A549 (cell line): ENCODE measurements at regions not wholly inside any gene's neighbourhood (a gene's known extent, or its start where the extent isn't known, plus 50 kb on each side); places are given as distances from the start of the nearest gene placed in this dataset.

ENCODE experiments used
- ATAC-seq, 2 experiments: fragments of 200-7000 bp in 1 of 2; fragments of >200 bp in 1 of 2; cut with Nextera tagmentation in 1 of 2; cut with Tn5 transposase in 1 of 2; 3 replicates each; pipeline versions ENCODE4 v1.8.0 to v1.9.1; 2018 to 2020; ENCODE audit warnings: mild to moderate bottlenecking in 1 of 2, moderate library complexity in 1 of 2
- CTCF ChIA-PET: fragments of 300-600 bp; sonication (Branson Sonifier 250); formaldehyde crosslinking; extraction: SDS; loops from one replicate; lab custom pipeline; 2021; ENCODE audit warnings: antibody characterized with exemption, inconsistent platforms; lab: Yijun Ruan, JAX
- POLR2A ChIA-PET: fragments of 350-600 bp; formaldehyde crosslinking; extraction: SDS; loops from one replicate; lab custom pipeline; 2021; ENCODE audit warnings: antibody characterized with exemption, inconsistent platforms; lab: Yijun Ruan, JAX
- DNase-seq, 2 experiments: peaks; one replicate each; pipeline versions ENCODE4 v3.0.0 to v3.0.0-alpha.2; 2011 to 2016; ENCODE audit warnings: low read depth in 1 of 2, low spot score in 1 of 2
- FAIRE-seq: peaks from 2 replicates; lab custom pipeline; 2011; peaks lifted over from hg19 to GRCh38; lab: Jason Lieb, UNC
- H3K27ac ChIP-seq, 2 experiments: fragments of >200 bp; sonication (Bioruptor Twin); formaldehyde crosslinking; 3 replicates each; pipeline ENCODE4 v1.5.1; 2016 to 2017
- H3K4me1 ChIP-seq: fragments of >200 bp; sonication (Bioruptor Twin); formaldehyde crosslinking; 3 replicates; pipeline ENCODE4 v1.6.1; 2016
- H3K4me2 ChIP-seq: fragments of >200 bp; sonication (Bioruptor Twin); formaldehyde crosslinking; 3 replicates; pipeline ENCODE4 v1.6.1; 2016
- H3K4me3 ChIP-seq: fragments of >200 bp; sonication (Bioruptor Twin); formaldehyde crosslinking; 3 replicates; pipeline ENCODE4 v1.5.1; 2016
- H3K9me3 ChIP-seq: fragments of >200 bp; sonication (Bioruptor Twin); formaldehyde crosslinking; 3 replicates; pipeline ENCODE4 v1.6.1; 2016
- CBX2 ChIP-seq: fragments of 200-600 bp; sonication (generic); IDR thresholded peaks from 2 replicates; pipeline ENCODE4 v1.6.1; 2016; ENCODE audit warnings: low read depth, mild to moderate bottlenecking, borderline replicate concordance
- CHD2 ChIP-seq: fragments of 150-350 bp; IDR thresholded peaks from 2 replicates; pipeline ENCODE4 v1.6.1; 2014; ENCODE audit warnings: low read length; ENCODE audit not compliant: partially characterized antibody
- EHF ChIP-seq: fragments of 250-450 bp; sonication (Bioruptor Pico); IDR thresholded peaks from 2 replicates; pipeline ENCODE4 v1.5.0; 2020; ENCODE audit warnings: mild to moderate bottlenecking
- EHMT2 ChIP-seq: fragments of 200-600 bp; sonication (generic); IDR thresholded peaks from 2 replicates; pipeline ENCODE4 v1.6.1; 2016; ENCODE audit warnings: antibody characterized with exemption, low read depth, mild to moderate bottlenecking, moderate library complexity
- ESRRA ChIP-seq: fragments of 150-350 bp; IDR thresholded peaks from 2 replicates; pipeline ENCODE4 v1.6.1; 2014; ENCODE audit warnings: mild to moderate bottlenecking, low read length, borderline replicate concordance
- HMGXB4 ChIP-seq: fragments of 250-450 bp; sonication (Bioruptor Pico); IDR thresholded peaks from 2 replicates; pipeline ENCODE4 v1.5.0; 2021; ENCODE audit warnings: mild to moderate bottlenecking, moderate library complexity, borderline replicate concordance
- HOXB13 ChIP-seq: fragments of 250-450 bp; sonication (Bioruptor Pico); IDR thresholded peaks from 2 replicates; pipeline ENCODE4 v1.5.0; 2020; ENCODE audit warnings: low read depth, mild to moderate bottlenecking, moderate library complexity
- HOXB5 ChIP-seq: fragments of 250-450 bp; sonication (Bioruptor Pico); IDR thresholded peaks from 2 replicates; pipeline ENCODE4 v1.5.0; 2020; ENCODE audit warnings: mild to moderate bottlenecking, moderate library complexity
- MAFK ChIP-seq: fragments of 450-650 bp; IDR thresholded peaks from 2 replicates; pipeline ENCODE4 v1.6.1; 2014; ENCODE audit not compliant: partially characterized antibody
- NFE2L2 ChIP-seq: fragments of 150-350 bp; conservative IDR thresholded peaks from 2 replicates; pipeline ENCODE4 v1.6.1; 2014; ENCODE audit warnings: low read length
- NR3C1 ChIP-seq: fragments of >200 bp; sonication (Bioruptor Twin); formaldehyde crosslinking; IDR thresholded peaks from 3 replicates; pipeline ENCODE4 v1.6.1; 2017
- RCOR1 ChIP-seq: fragments of 150-350 bp; IDR thresholded peaks from 2 replicates; pipeline ENCODE4 v1.6.1; 2014; ENCODE audit warnings: antibody characterized with exemption, low read length, low read depth
- REST ChIP-seq: fragments of 200-600 bp; sonication (generic); IDR thresholded peaks from 2 replicates; pipeline ENCODE4 v1.6.1; 2016; ENCODE audit warnings: antibody characterized with exemption, mild to moderate bottlenecking, moderate library complexity
- TP53 ChIP-seq: fragments of 250-450 bp; sonication (Bioruptor Pico); IDR thresholded peaks from 2 replicates; pipeline ENCODE4 v1.5.0; 2021; ENCODE audit warnings: mild to moderate bottlenecking, moderate library complexity
- WGBS: methylation state at CpG from one replicate; pipeline ENCODE4 v1.1.6; 2017; ENCODE audit errors: missing lambda C conversion rate; 5-methylcytosine and 5-hydroxymethylcytosine counted together
- TF ChIP-seq, protein P1 (sequence below): fragments of 250-450 bp; sonication (Bioruptor Pico); IDR thresholded peaks from 2 replicates; pipeline ENCODE4 v1.5.0; 2020; ENCODE audit warnings: low read depth, mild to moderate bottlenecking, moderate library complexity
- TF ChIP-seq, protein P2 (sequence below): IDR thresholded peaks from 2 replicates; pipeline ENCODE4 v1.6.1; 2012
- TF ChIP-seq, protein P3 (sequence below): fragments of 150-350 bp; IDR thresholded peaks from 2 replicates; pipeline ENCODE4 v1.6.1; 2014; ENCODE audit warnings: low read depth, mild to moderate bottlenecking, low read length

GRCh38 chr13:74449811-74450524 lies 315.8 kb upstream of the KLF12 start:
- WGBS: 48% methylated on average over 2 of the region's 2 CpGs
- Histone ChIP-seq H3K27ac (no peak overlapping the region), H3K9me3 (no peaks in the 10 kb centered on the region)
- TF ChIP-seq EHMT2 (no peak), NFE2L2 (no peak), NR3C1 (no peak), CBX2 (no peak), HMGXB4 (CRISPR knock-in tag) (no peak), CHD2 (no peak), HOXB13 (CRISPR knock-in tag) (no peak), REST (no peak)
- TF ChIP-seq, protein P1, sequence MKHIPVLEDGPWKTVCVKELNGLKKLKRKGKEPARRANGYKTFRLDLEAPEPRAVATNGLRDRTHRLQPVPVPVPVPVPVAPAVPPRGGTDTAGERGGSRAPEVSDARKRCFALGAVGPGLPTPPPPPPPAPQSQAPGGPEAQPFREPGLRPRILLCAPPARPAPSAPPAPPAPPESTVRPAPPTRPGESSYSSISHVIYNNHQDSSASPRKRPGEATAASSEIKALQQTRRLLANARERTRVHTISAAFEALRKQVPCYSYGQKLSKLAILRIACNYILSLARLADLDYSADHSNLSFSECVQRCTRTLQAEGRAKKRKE (CRISPR knock-in tag): no peak
- TF ChIP-seq, all 56 proteins: peak for 0
- FAIRE-seq (no peak), ATAC-seq (no peak), DNase-seq (no peak)
- Histone ChIP-seq H3K4me2 (no peak overlapping the region), H3K4me3 (no peak overlapping the region), H3K4me1 (peaks cover 3% of the 10 kb centered on the region)
- CTCF ChIA-PET: interaction anchor here (0.8 kb wide), 1 partner anchor 18 kb away, joined by 3 read pairs; no protein-coding TSS in a partner anchor
- POLR2A ChIA-PET: no interaction called here

DNA sequence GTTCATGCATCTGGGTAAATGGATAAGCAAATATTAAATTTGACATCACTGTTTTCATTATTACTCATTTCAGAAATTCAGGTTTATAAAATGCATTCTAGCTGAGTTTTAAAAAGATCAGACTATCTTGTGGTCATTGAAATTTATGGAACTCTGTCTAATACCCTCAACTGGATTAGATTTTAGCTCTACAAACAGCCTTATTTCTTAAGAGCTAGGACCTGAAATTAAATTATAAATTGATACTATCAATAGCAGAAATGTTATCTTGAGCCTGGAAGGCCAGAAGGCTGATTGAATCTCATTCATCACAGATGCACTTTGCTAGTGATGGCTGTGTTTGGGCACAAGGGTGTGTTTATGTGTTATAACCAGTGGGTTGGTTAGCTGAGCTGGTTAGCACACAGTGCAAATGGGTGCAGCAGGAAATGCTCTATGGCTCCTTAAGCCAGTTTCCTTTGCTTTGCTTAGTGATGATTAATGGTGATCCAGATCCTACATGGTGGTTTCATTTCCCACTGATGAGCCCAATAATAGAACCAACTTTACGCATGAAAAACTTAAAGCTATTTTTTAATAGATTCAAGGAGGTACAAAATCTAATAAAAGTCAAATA lies 310.8 kb upstream of the KLF12 start:
- CTCF ChIA-PET: no interaction called here
- POLR2A ChIA-PET: no interaction called here
- no peak for TF ChIP-seq EHF (CRISPR knock-in tag)
- TF ChIP-seq, protein P2, sequence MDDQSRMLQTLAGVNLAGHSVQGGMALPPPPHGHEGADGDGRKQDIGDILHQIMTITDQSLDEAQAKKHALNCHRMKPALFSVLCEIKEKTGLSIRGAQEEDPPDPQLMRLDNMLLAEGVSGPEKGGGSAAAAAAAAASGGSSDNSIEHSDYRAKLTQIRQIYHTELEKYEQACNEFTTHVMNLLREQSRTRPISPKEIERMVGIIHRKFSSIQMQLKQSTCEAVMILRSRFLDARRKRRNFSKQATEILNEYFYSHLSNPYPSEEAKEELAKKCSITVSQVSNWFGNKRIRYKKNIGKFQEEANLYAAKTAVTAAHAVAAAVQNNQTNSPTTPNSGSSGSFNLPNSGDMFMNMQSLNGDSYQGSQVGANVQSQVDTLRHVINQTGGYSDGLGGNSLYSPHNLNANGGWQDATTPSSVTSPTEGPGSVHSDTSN: no peak
- no peak for TF ChIP-seq TP53 (CRISPR knock-in tag)
- Histone ChIP-seq H3K9me3 (no peaks in the 10 kb centered on the region; the same call in 1 of the 3 replicates), H3K4me1 (peaks cover 23% of the 10 kb centered on the region), H3K4me2 (peak overlapping the region; percentile 75; the same call in 2 of the 3 replicates), H3K4me3 (no peak overlapping the region), H3K27ac (no peak overlapping the region)
- WGBS: 83% methylated on average over 1 of the region's 1 CpG
- DNase-seq (no peak), FAIRE-seq (no peak), ATAC-seq (no peak)

- peaks cover 23% of the 10 kb centered on the region for H3K4me1 ChIP-seq
- peak overlapping the region; percentile 56 to 73; a peak in 4 of 6 replicates for H3K27ac ChIP-seq
- POLR2A ChIA-PET: no interaction called here
- no peaks in the 10 kb centered on the region; the same call in 1 of the 3 replicates for H3K9me3 ChIP-seq
- WGBS: 11% methylated on average over 6 of the region's 6 CpGs
- CTCF ChIA-PET: no interaction called here
- FAIRE-seq: no peak
- peak overlapping the region; percentile 75 for H3K4me2 ChIP-seq
- peak; percentile 50 to 74; a peak in 4 of 6 replicates for ATAC-seq
- no peak overlapping the region for H3K4me3 ChIP-seq
- DNase-seq: peak in 1 of 2 experiments; percentile 0
- TF ChIP-seq, protein P1 (CRISPR knock-in tag): no peak
- no peak for TF ChIP-seq HOXB5 (CRISPR knock-in tag)
- TF ChIP-seq TP53 (CRISPR knock-in tag): no peak
- no peak for TF ChIP-seq MAFK
- TF ChIP-seq, protein P3, sequence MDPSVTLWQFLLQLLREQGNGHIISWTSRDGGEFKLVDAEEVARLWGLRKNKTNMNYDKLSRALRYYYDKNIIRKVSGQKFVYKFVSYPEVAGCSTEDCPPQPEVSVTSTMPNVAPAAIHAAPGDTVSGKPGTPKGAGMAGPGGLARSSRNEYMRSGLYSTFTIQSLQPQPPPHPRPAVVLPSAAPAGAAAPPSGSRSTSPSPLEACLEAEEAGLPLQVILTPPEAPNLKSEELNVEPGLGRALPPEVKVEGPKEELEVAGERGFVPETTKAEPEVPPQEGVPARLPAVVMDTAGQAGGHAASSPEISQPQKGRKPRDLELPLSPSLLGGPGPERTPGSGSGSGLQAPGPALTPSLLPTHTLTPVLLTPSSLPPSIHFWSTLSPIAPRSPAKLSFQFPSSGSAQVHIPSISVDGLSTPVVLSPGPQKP: no peak
- no peak for TF ChIP-seq HOXB13 (CRISPR knock-in tag)
- no peak for TF ChIP-seq HMGXB4 (CRISPR knock-in tag)
- TF ChIP-seq RCOR1: no peak
- no peak for TF ChIP-seq ESRRA
Observed at GRCh38 chr13:74444161-74444571, 310.0 kb upstream of the KLF12 start.
